Keratinocyte (primary cell): ENCODE measurements at regions not wholly inside any gene's neighbourhood (a gene's known extent, or its start where the extent isn't known, plus 50 kb on each side); places are given as distances from the start of the nearest gene placed in this dataset.
"Not testable (repeated sequence)": the region's sequence is repeated elsewhere in the genome, so short reads cannot be mapped to it uniquely, and the experiment has no call there.

Source experiments
- DNase-seq: peaks from one replicate; pipeline ENCODE4 v3.0.0-alpha.2; 2011; ENCODE audit warnings: low read depth, missing footprints, low spot score
- FAIRE-seq: peaks from 2 replicates; lab custom pipeline; 2011; peaks lifted over from hg19 to GRCh38; lab: Jason Lieb, UNC
- H2AFZ ChIP-seq: 2 replicates; pipeline ENCODE4 v1.6.0; 2012; ENCODE audit warnings: low read length, control low read depth, inconsistent platforms; ENCODE audit not compliant: control insufficient read depth
- H3K27ac ChIP-seq: 2 replicates; pipeline ENCODE4 v1.5.1; 2011; ENCODE audit warnings: low read length; ENCODE audit not compliant: control insufficient read depth, insufficient read depth
- H3K27me3 ChIP-seq: 3 replicates; pipeline ENCODE4 v1.6.0; 2011; ENCODE audit warnings: low read length; ENCODE audit not compliant: control insufficient read depth, insufficient read depth; ENCODE audit errors: extremely low read depth
- H3K36me3 ChIP-seq, 2 experiments: 2 replicates in 1 of 2; 3 replicates in 1 of 2; pipeline ENCODE4 v1.5.1; 2011; ENCODE audit warnings: low read length in 2 of 2, mild to moderate bottlenecking in 1 of 2; ENCODE audit not compliant: control insufficient read depth in 2 of 2, insufficient read depth in 2 of 2; ENCODE audit errors: extremely low read depth in 1 of 2
- H3K4me1 ChIP-seq: 3 replicates; pipeline ENCODE4 v1.5.1; 2011; ENCODE audit warnings: low read length; ENCODE audit not compliant: control insufficient read depth, insufficient read depth; ENCODE audit errors: extremely low read depth
- H3K4me2 ChIP-seq: 3 replicates; pipeline ENCODE4 v1.6.0; 2011; ENCODE audit warnings: low read depth, low read length; ENCODE audit not compliant: control insufficient read depth, insufficient read depth; ENCODE audit errors: extremely low read depth
- H3K4me3 ChIP-seq, 3 experiments: fragments of 200-600 bp in 1 of 3; sonication (generic) in 1 of 3; 2 replicates in 2 of 3; 3 replicates in 1 of 3; pipeline ENCODE4 v1.5.1; 2011 to 2016; ENCODE audit warnings: low read length in 3 of 3, mild to moderate bottlenecking in 3 of 3, control low read depth in 2 of 3, inconsistent platforms in 1 of 3, low read depth in 1 of 3, mixed read lengths in 1 of 3, mixed run types in 1 of 3, moderate library complexity in 1 of 3; ENCODE audit not compliant: control insufficient read depth in 2 of 3, insufficient read depth in 2 of 3; ENCODE audit errors: extremely low read depth in 1 of 3
- H3K79me2 ChIP-seq: 2 replicates; pipeline ENCODE4 v1.6.0; 2012; ENCODE audit warnings: low read length; ENCODE audit not compliant: control insufficient read depth, insufficient read depth
- H3K9ac ChIP-seq: 3 replicates; pipeline ENCODE4 v1.6.0; 2011; ENCODE audit warnings: low read length; ENCODE audit not compliant: control insufficient read depth, insufficient read depth; ENCODE audit errors: extremely low read depth
- H3K9me1 ChIP-seq: 3 replicates; pipeline ENCODE4 v1.6.0; 2011; ENCODE audit warnings: low read length; ENCODE audit not compliant: control insufficient read depth, insufficient read depth; ENCODE audit errors: extremely low read depth
- H3K9me3 ChIP-seq: 2 replicates; pipeline ENCODE4 v1.5.1; 2012; ENCODE audit warnings: low read depth, low read length; ENCODE audit not compliant: control insufficient read depth
- H4K20me1 ChIP-seq: 3 replicates; pipeline ENCODE4 v1.6.0; 2011; ENCODE audit warnings: low read length; ENCODE audit not compliant: control insufficient read depth, insufficient read depth; ENCODE audit errors: extremely low read depth
- EZH2 ChIP-seq: IDR thresholded peaks from one replicate; pipeline ENCODE4 v1.6.1; 2012; ENCODE audit warnings: inconsistent platforms, mild to moderate bottlenecking, low read length, moderate library complexity
- dilution Hi-C: fragments of 300-500 bp; cut with MboI; formaldehyde crosslinking; loops from one replicate; pipeline ENCODE4 v1.7.0; 2020; ENCODE audit warnings: low sequenced_read_pairs; ENCODE audit not compliant: extremely low pct_ligation_motif_present
- TF ChIP-seq, protein P1 (sequence below), 3 experiments: IDR thresholded peaks in 1 of 3; conservative IDR thresholded peaks in 1 of 3; optimal IDR thresholded peaks in 1 of 3; 2 replicates in 2 of 3; 3 replicates in 1 of 3; pipeline versions ENCODE3 to v1.5.1; 2011; ENCODE audit warnings: low read length in 3 of 3, mild to moderate bottlenecking in 3 of 3, moderate library complexity in 2 of 3, control low read depth in 1 of 3, inconsistent platforms in 1 of 3; ENCODE audit not compliant: insufficient read depth in 2 of 3; ENCODE audit errors: extremely low read depth in 1 of 3

DNA sequence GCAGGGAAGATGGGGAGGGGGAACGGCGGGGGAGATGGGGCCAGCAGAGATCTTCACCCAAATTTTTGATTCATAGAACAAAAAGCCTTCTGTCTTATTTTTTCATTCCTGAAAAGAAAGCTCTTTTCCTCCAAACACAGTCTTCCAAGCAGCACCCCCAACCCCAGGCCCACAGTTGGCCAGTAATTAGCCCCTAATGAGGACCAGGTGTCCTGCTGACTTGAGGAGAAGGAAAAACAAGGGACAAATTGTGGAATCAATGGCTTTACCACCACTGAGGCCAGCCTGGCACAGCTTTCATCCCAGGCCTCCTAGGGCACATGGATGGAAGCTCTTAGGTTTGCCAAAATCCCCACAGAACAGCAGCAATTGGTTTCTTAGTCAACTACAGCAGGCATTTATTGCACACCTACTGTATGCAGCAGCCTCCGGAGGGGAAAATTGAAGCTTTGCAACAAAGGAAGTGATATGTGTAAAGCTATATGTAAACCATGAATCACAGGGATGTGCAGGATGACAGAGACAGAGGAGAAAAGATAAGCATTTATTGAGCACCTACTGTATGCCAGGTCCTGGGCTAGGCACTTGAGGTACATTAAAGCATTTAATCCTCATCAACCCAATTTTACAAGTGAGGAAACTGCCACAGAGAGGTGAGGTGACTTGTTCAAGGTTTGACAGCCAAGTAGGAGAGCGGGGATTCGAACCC lies 199.5 kb downstream of the TBC1D2B start:
- H3K27ac ChIP-seq, result no peak overlapping the region
- DNase-seq (no peak), FAIRE-seq (no peak)
- no peak overlapping the region for H3K4me2 ChIP-seq
- H3K4me3 ChIP-seq, result no peak overlapping the region
- H3K79me2 ChIP-seq, result no peaks in the 10 kb centered on the region
- H4K20me1 ChIP-seq, result no peaks in the 10 kb centered on the region
- H3K9ac ChIP-seq, result no peak overlapping the region
- no peak overlapping the region for H2AFZ ChIP-seq
- H3K4me1 ChIP-seq, result no peaks in the 10 kb centered on the region
- dilution Hi-C loops, result no loop called here
- H3K9me3 ChIP-seq, result no peaks in the 10 kb centered on the region
- no peaks in the 10 kb centered on the region for H3K9me1 ChIP-seq
- no peak for TF ChIP-seq EZH2
- TF ChIP-seq, protein P1, sequence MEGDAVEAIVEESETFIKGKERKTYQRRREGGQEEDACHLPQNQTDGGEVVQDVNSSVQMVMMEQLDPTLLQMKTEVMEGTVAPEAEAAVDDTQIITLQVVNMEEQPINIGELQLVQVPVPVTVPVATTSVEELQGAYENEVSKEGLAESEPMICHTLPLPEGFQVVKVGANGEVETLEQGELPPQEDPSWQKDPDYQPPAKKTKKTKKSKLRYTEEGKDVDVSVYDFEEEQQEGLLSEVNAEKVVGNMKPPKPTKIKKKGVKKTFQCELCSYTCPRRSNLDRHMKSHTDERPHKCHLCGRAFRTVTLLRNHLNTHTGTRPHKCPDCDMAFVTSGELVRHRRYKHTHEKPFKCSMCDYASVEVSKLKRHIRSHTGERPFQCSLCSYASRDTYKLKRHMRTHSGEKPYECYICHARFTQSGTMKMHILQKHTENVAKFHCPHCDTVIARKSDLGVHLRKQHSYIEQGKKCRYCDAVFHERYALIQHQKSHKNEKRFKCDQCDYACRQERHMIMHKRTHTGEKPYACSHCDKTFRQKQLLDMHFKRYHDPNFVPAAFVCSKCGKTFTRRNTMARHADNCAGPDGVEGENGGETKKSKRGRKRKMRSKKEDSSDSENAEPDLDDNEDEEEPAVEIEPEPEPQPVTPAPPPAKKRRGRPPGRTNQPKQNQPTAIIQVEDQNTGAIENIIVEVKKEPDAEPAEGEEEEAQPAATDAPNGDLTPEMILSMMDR (optimal IDR thresholded peaks at IDR 0.05 in 1 of 3, IDR thresholded peaks at IDR 0.05 in 1 of 3, conservative IDR thresholded peaks at IDR 0.05 in 1 of 3; ENCODE audit: extremely low read depth in 1 of 3, insufficient read depth in 2 of 3, low read length in 3 of 3), result no peak
- H3K27me3 ChIP-seq, result no peaks in the 10 kb centered on the region
- no peaks in the 10 kb centered on the region for H3K36me3 ChIP-seq

DNA sequence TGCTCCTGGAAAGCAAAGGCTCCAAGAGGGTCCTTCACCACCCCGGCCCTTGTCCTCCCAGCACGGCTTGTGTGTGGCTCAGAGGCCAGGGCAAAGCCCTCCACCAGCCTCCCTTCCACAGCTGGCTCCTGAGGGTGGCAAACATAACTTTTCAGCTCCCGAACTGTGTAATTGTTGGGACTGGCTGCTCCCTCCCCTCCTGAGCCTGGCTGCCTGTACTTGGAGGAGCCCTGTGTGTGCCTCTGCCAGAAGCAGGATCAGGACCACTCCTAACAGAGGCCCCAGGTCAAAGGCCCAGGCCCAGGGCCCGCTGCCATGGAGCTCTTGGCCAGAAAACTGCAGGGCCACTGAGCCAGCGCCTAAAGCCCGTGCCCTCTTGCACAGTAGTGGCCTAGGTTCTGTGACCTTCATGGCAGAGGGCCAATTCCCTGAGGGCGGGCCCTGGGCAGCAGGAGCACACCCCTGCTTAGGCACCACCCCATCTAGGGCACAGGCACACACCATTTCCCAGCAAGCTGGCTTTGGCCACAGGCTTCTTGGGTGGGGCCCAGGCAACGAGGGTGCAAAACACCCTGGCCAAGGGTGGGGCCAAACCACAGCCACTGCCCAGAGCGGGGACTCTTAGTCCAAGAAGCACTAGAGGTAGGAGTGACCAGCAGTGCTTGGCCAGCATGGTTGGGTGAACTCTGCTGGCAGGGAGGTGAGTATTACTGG lies 201.2 kb downstream of the TBC1D2B start:
- H3K27me3 ChIP-seq, H3K4me1 ChIP-seq, H3K9me3 ChIP-seq, H3K79me2 ChIP-seq, H3K4me3 ChIP-seq, H3K4me2 ChIP-seq, H3K9me1 ChIP-seq, H2AFZ ChIP-seq, H3K36me3 ChIP-seq, DNase-seq, H3K9ac ChIP-seq, H3K27ac ChIP-seq, dilution Hi-C loops, H4K20me1 ChIP-seq: not testable (repeated sequence)
- peak; percentile 68 for FAIRE-seq
